Panc1 (cell line): ENCODE measurements at regions not wholly inside any gene's neighbourhood (a gene's known extent, or its start where the extent isn't known, plus 50 kb on each side); places are given as distances from the start of the nearest gene placed in this dataset.

Experiments
- POLR2AphosphoS5 ChIP-seq: IDR thresholded peaks from 2 replicates; pipeline ENCODE4 v1.6.1; 2012; ENCODE audit warnings: mild to moderate bottlenecking, low read depth, low read length, moderate library complexity
- SIN3A ChIP-seq: IDR thresholded peaks from 2 replicates; pipeline ENCODE4 v1.6.1; 2012; ENCODE audit warnings: low read depth, mild to moderate bottlenecking, low read length, moderate library complexity, borderline replicate concordance; ENCODE audit not compliant: insufficient read depth
- TF ChIP-seq, protein P1 (sequence below): fragments of 450-650 bp; IDR thresholded peaks from 2 replicates; pipeline ENCODE4 v1.5.1; 2017; ENCODE audit warnings: mild to moderate bottlenecking

DNA sequence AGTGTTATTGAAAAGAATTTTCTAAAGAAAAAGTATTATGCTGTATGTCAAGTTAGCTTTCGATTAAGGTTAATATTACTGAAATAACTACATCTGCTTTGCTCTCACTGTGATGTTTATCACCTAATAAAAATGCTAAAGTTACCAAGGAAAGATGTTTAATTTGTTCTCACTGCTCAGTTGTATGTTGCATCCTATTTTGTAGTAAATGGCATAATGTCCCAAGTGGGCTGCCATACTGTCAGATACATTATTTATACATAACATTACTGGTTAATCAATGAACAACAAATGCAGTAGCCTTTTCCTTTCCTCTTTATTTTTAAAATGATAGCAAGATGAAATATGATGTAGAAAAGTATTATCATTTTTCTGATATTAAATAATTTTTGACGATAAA is 226.3 kb upstream of the DACH1 start:
- TF ChIP-seq, protein P1, sequence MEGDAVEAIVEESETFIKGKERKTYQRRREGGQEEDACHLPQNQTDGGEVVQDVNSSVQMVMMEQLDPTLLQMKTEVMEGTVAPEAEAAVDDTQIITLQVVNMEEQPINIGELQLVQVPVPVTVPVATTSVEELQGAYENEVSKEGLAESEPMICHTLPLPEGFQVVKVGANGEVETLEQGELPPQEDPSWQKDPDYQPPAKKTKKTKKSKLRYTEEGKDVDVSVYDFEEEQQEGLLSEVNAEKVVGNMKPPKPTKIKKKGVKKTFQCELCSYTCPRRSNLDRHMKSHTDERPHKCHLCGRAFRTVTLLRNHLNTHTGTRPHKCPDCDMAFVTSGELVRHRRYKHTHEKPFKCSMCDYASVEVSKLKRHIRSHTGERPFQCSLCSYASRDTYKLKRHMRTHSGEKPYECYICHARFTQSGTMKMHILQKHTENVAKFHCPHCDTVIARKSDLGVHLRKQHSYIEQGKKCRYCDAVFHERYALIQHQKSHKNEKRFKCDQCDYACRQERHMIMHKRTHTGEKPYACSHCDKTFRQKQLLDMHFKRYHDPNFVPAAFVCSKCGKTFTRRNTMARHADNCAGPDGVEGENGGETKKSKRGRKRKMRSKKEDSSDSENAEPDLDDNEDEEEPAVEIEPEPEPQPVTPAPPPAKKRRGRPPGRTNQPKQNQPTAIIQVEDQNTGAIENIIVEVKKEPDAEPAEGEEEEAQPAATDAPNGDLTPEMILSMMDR: no peak
- TF ChIP-seq POLR2AphosphoS5: no peak
- no peak for TF ChIP-seq SIN3A
